Natural killer cell treated with Interleukin-12 subunit alpha and Interleukin-12 subunit beta and Interleukin-15 and Interleukin-18, amount 100 ng/mL, for 72 hours (primary cell): ENCODE measurements at regions not wholly inside any gene's neighbourhood (a gene's known extent, or its start where the extent isn't known, plus 50 kb on each side); places are given as distances from the start of the nearest gene placed in this dataset.
"Not testable (repeated sequence)": the region's sequence is repeated elsewhere in the genome, so short reads cannot be mapped to it uniquely, and the experiment has no call there.

Experiments
- ATAC-seq, 2 donors: fragments of 150-1000 bp; cut with Tn5 transposase in 1 of 2; sonication (Bioruptor Pico), chemical (Tn5 transposase) in 1 of 2; 2 replicates each; pipeline ENCODE4 v1.10.0; 2021
- DNase-seq: peaks from one replicate; pipeline ENCODE4 v3.0.0; 2022; ENCODE audit warnings: low spot score
- H3K27ac Mint-ChIP-seq, 2 donors: 1 replicate in 1 of 2; 2 replicates in 1 of 2; pipeline ENCODE4 v1.8.0; 2022; ENCODE audit warnings: mixed read lengths in 2 of 2, mild to moderate bottlenecking in 1 of 2, moderate library complexity in 1 of 2
- H3K27me3 Mint-ChIP-seq, 2 donors: 1 replicate in 1 of 2; 2 replicates in 1 of 2; pipeline ENCODE4 v1.8.0; 2022; ENCODE audit warnings: mixed read lengths in 2 of 2
- H3K36me3 Mint-ChIP-seq: one replicate; pipeline ENCODE4 v1.8.0; 2022; ENCODE audit warnings: mixed read lengths
- H3K4me1 Mint-ChIP-seq, 2 donors: 1 replicate in 1 of 2; 2 replicates in 1 of 2; pipeline ENCODE4 v1.8.0; 2022; ENCODE audit warnings: low read depth in 2 of 2, mixed read lengths in 2 of 2, mild to moderate bottlenecking in 1 of 2
- H3K4me3 Mint-ChIP-seq: one replicate; pipeline ENCODE4 v1.8.0; 2022; ENCODE audit warnings: mixed read lengths
- H3K9me3 Mint-ChIP-seq: 2 replicates; pipeline ENCODE4 v1.8.0; 2022; ENCODE audit warnings: mixed read lengths

GRCh38 chr12:131295559-131295958 is 341.9 kb downstream of the ADGRD1 start:
- not testable (repeated sequence) for ATAC-seq, H3K4me3 Mint-ChIP-seq, DNase-seq, H3K36me3 Mint-ChIP-seq, H3K4me1 Mint-ChIP-seq, H3K27ac Mint-ChIP-seq, H3K27me3 Mint-ChIP-seq, H3K9me3 Mint-ChIP-seq

GRCh38 chr12:131296136-131296535 is 342.4 kb downstream of the ADGRD1 start:
- not testable (repeated sequence) for H3K27ac Mint-ChIP-seq, DNase-seq, H3K4me3 Mint-ChIP-seq, H3K36me3 Mint-ChIP-seq, H3K27me3 Mint-ChIP-seq, ATAC-seq, H3K4me1 Mint-ChIP-seq, H3K9me3 Mint-ChIP-seq

- H3K36me3 Mint-ChIP-seq, H3K4me1 Mint-ChIP-seq, DNase-seq, H3K27me3 Mint-ChIP-seq, H3K9me3 Mint-ChIP-seq, H3K27ac Mint-ChIP-seq, H3K4me3 Mint-ChIP-seq: not testable (repeated sequence)
- peak in 1 of 2 donors; percentile 13 for ATAC-seq
These were observed 342.9 kb downstream of the ADGRD1 start for GRCh38 chr12:131296651-131297050.

GRCh38 chr12:131298526-131299369 is 345.0 kb downstream of the ADGRD1 start:
- not testable (repeated sequence) for H3K4me3 Mint-ChIP-seq, DNase-seq, H3K9me3 Mint-ChIP-seq, H3K4me1 Mint-ChIP-seq, H3K27ac Mint-ChIP-seq, H3K36me3 Mint-ChIP-seq
- peaks cover 6 to 12% of the 10 kb centered on the region in 2 donors for H3K27me3 Mint-ChIP-seq
- ATAC-seq, result peak; percentile 43 to 55

- not testable (repeated sequence) for H3K9me3 Mint-ChIP-seq, H3K4me3 Mint-ChIP-seq, H3K27ac Mint-ChIP-seq, H3K4me1 Mint-ChIP-seq, ATAC-seq, H3K36me3 Mint-ChIP-seq, DNase-seq
- H3K27me3 Mint-ChIP-seq, result peaks cover 4 to 12% of the 10 kb centered on the region in 2 donors
These were observed 345.6 kb downstream of the ADGRD1 start for GRCh38 chr12:131299370-131299701.

GRCh38 chr12:131303576-131303975 is 349.9 kb downstream of the ADGRD1 start:
- H3K4me1 Mint-ChIP-seq, H3K27me3 Mint-ChIP-seq, H3K36me3 Mint-ChIP-seq, ATAC-seq, H3K4me3 Mint-ChIP-seq, DNase-seq, H3K27ac Mint-ChIP-seq, H3K9me3 Mint-ChIP-seq: not testable (repeated sequence)

GRCh38 chr12:131304642-131305041 is 350.9 kb downstream of the ADGRD1 start:
- ATAC-seq, H3K27ac Mint-ChIP-seq, H3K4me1 Mint-ChIP-seq, H3K36me3 Mint-ChIP-seq, H3K9me3 Mint-ChIP-seq, H3K27me3 Mint-ChIP-seq, H3K4me3 Mint-ChIP-seq, DNase-seq: not testable (repeated sequence)

- H3K4me3 Mint-ChIP-seq, result no peak overlapping the region
- peaks cover 0 to 3% of the 10 kb centered on the region in 2 donors for H3K4me1 Mint-ChIP-seq
- peaks cover 9 to 19% of the 10 kb centered on the region in 2 donors for H3K27me3 Mint-ChIP-seq
- ATAC-seq, result peak in 1 of 2 donors; percentile 28
- no peaks in the 10 kb centered on the region for H3K36me3 Mint-ChIP-seq
- peaks cover 3% of the 10 kb centered on the region for H3K9me3 Mint-ChIP-seq
- H3K27ac Mint-ChIP-seq, result no peak overlapping the region
- no peak for DNase-seq
These were observed 356.0 kb downstream of the ADGRD1 start for GRCh38 chr12:131309700-131310099.

- DNase-seq, H3K4me1 Mint-ChIP-seq, H3K4me3 Mint-ChIP-seq, H3K36me3 Mint-ChIP-seq, H3K27ac Mint-ChIP-seq, H3K9me3 Mint-ChIP-seq: not testable (repeated sequence)
- peaks cover 12 to 24% of the 10 kb centered on the region in 2 donors for H3K27me3 Mint-ChIP-seq
- ATAC-seq, result peak in 1 of 2 donors; percentile 15
These were observed 356.7 kb downstream of the ADGRD1 start for GRCh38 chr12:131310227-131310969.

- not testable (repeated sequence) for H3K9me3 Mint-ChIP-seq, H3K4me3 Mint-ChIP-seq, H3K36me3 Mint-ChIP-seq, DNase-seq, H3K4me1 Mint-ChIP-seq, H3K27ac Mint-ChIP-seq
- H3K27me3 Mint-ChIP-seq, result peaks cover 12 to 24% of the 10 kb centered on the region in 2 donors
- ATAC-seq, result peak in 1 of 2 donors; percentile 28
These were observed 357.6 kb downstream of the ADGRD1 start for GRCh38 chr12:131311279-131311722.

- no peak for ATAC-seq
- Mint-ChIP-seq H3K4me1 (peaks cover 0 to 3% of the 10 kb centered on the region in 2 donors), H3K27me3 (peaks cover 12 to 24% of the 10 kb centered on the region in 2 donors), H3K9me3 (peaks cover 3% of the 10 kb centered on the region), H3K27ac (no peak overlapping the region), H3K4me3 (no peak overlapping the region), H3K36me3 (no peaks in the 10 kb centered on the region)
- DNase-seq, result no peak
These were observed 358.1 kb downstream of the ADGRD1 start for GRCh38 chr12:131311764-131312163.

GRCh38 chr12:131312382-131312781 is 358.7 kb downstream of the ADGRD1 start:
- not testable (repeated sequence) for H3K4me1 Mint-ChIP-seq, ATAC-seq, DNase-seq, H3K36me3 Mint-ChIP-seq, H3K4me3 Mint-ChIP-seq, H3K27ac Mint-ChIP-seq, H3K9me3 Mint-ChIP-seq
- H3K27me3 Mint-ChIP-seq, result peaks cover 12 to 24% of the 10 kb centered on the region in 2 donors

- no peak overlapping the region for H3K4me3 Mint-ChIP-seq
- H3K36me3 Mint-ChIP-seq, result peaks cover 3% of the 10 kb centered on the region
- H3K9me3 Mint-ChIP-seq, result peaks cover 7% of the 10 kb centered on the region
- H3K4me1 Mint-ChIP-seq, result peaks cover 0 to 3% of the 10 kb centered on the region in 2 donors
- no peak overlapping the region for H3K27ac Mint-ChIP-seq
- DNase-seq (no peak), ATAC-seq (no peak)
- H3K27me3 Mint-ChIP-seq, result peaks cover 15 to 30% of the 10 kb centered on the region in 2 donors
These were observed 359.3 kb downstream of the ADGRD1 start for GRCh38 chr12:131312793-131313545.
